ENCODE measurements at regions not wholly inside any gene's neighbourhood (a gene's known extent, or its start where the extent isn't known, plus 50 kb on each side); places are given as distances from the start of the nearest gene placed in this dataset.

GRCh38 chr3:194775266-194775665, 89.6 kb downstream of the FAM43A start:
- TF ChIP-seq CTCF (conservative IDR thresholded peaks at IDR 0.05; ENCODE audit: low read length) (no peak), EZH2phosphoT487 (IDR thresholded peaks at IDR 0.05; ENCODE audit: borderline replicate concordance) (no peak)

All from Loucy (cell line).